ENCODE measurements at regions not wholly inside any gene's neighbourhood (a gene's known extent, or its start where the extent isn't known, plus 50 kb on each side); places are given as distances from the start of the nearest gene placed in this dataset.

DNA sequence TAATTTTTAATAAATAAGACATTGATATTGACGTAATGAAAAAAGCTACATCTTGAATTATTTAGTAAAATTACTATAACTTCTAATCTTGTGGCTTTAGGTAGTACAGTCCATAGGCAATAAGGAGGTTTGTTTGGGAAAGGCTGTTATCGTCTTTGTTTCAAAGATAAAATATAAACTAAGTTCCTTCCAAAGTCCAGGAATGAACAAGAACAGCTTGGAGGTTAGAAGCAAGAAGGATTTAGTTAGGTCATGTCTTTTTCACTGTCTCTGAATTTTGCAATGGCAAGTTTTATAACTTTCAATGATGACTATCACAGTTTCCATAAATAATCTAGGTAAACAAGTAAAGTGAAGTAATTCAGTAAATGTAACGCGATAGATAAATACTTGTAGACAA lies 106.9 kb upstream of the OLFM3 start:
- no peaks in the 10 kb centered on the region for H3K79me2 ChIP-seq (ENCODE audit: insufficient read depth, low read length)
- H3K4me2 ChIP-seq (ENCODE audit: low read depth, low read length), result no peak overlapping the region
- peaks cover 28% of the 10 kb centered on the region for H3K9me3 ChIP-seq (ENCODE audit: low read length)
- no peak overlapping the region for H2AFZ ChIP-seq (ENCODE audit: low read length)
- WGBS (ENCODE audit: low lambda C conversion rate), result 25% methylated on average over 4 of the region's 4 CpGs
- no peaks in the 10 kb centered on the region for H3K4me1 ChIP-seq (ENCODE audit: insufficient read depth, low read length)
- in situ Hi-C loops (cut with HindIII; ENCODE audit: extremely low pct_ligation_motif_present, low pct_unique_long_range_greater_than_20kb) (no loop called here), intact Hi-C loops (cut with micrococcal nuclease; ENCODE audit: unreplicated experiment) (no loop called here)
- DNase-seq (ENCODE audit: low spot score) (no peak), FAIRE-seq (no peak), ATAC-seq (no peak)
- ChIA-PET CTCF (ENCODE audit: low intra/inter-chr PET ratio, low total read pairs) (no interaction called here), POLR2A (no interaction called here)
- H3K4me3 ChIP-seq (replicated peaks in 1 of 3; ENCODE audit: insufficient read depth in 1 of 3, low read depth in 2 of 3, low read length in 3 of 3), result no peak overlapping the region
- no peaks in the 10 kb centered on the region for H3K27me3 ChIP-seq (ENCODE audit: control insufficient read depth in 1 of 2, insufficient read depth in 2 of 2, low read length in 2 of 2)
- BruUV-seq (replicated peaks), result no TSS peak
- H3K36me3 ChIP-seq (replicated peaks in 1 of 2; ENCODE audit: control insufficient read depth in 1 of 2, insufficient read depth in 2 of 2, low read length in 2 of 2), result no peaks in the 10 kb centered on the region
- H3K9ac ChIP-seq (ENCODE audit: insufficient read depth, low read depth, low read length), result no peak overlapping the region
- no peaks in the 10 kb centered on the region for H4K20me1 ChIP-seq (ENCODE audit: insufficient read depth, low read length)
- no peak overlapping the region for H3K27ac ChIP-seq (ENCODE audit: extremely low read length, insufficient read depth, low read length)
- TF ChIP-seq ZNF335 (CRISPR knock-in tag; IDR thresholded peaks at IDR 0.05), result no peak
- no peak for TF ChIP-seq RNF2 (conservative IDR thresholded peaks at IDR 0.05; ENCODE audit: low read depth)
- no peak for TF ChIP-seq BRD4 (CRISPR knock-in tag; IDR thresholded peaks at IDR 0.05)
- TF ChIP-seq, protein P1, sequence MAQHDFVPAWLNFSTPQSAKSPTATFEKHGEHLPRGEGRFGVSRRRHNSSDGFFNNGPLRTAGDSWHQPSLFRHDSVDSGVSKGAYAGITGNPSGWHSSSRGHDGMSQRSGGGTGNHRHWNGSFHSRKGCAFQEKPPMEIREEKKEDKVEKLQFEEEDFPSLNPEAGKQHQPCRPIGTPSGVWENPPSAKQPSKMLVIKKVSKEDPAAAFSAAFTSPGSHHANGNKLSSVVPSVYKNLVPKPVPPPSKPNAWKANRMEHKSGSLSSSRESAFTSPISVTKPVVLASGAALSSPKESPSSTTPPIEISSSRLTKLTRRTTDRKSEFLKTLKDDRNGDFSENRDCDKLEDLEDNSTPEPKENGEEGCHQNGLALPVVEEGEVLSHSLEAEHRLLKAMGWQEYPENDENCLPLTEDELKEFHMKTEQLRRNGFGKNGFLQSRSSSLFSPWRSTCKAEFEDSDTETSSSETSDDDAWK (CRISPR knock-in tag; IDR thresholded peaks at IDR 0.05), result no peak
- TF ChIP-seq KAT7 (CRISPR knock-in tag; IDR thresholded peaks at IDR 0.05; ENCODE audit: borderline replicate concordance), result no peak
- TF ChIP-seq ZNF274 (CRISPR knock-in tag; IDR thresholded peaks at IDR 0.05), result no peak
- no peak for TF ChIP-seq KLF12 (CRISPR knock-in tag; IDR thresholded peaks at IDR 0.05; ENCODE audit: borderline replicate concordance)
- TF ChIP-seq, protein P2, sequence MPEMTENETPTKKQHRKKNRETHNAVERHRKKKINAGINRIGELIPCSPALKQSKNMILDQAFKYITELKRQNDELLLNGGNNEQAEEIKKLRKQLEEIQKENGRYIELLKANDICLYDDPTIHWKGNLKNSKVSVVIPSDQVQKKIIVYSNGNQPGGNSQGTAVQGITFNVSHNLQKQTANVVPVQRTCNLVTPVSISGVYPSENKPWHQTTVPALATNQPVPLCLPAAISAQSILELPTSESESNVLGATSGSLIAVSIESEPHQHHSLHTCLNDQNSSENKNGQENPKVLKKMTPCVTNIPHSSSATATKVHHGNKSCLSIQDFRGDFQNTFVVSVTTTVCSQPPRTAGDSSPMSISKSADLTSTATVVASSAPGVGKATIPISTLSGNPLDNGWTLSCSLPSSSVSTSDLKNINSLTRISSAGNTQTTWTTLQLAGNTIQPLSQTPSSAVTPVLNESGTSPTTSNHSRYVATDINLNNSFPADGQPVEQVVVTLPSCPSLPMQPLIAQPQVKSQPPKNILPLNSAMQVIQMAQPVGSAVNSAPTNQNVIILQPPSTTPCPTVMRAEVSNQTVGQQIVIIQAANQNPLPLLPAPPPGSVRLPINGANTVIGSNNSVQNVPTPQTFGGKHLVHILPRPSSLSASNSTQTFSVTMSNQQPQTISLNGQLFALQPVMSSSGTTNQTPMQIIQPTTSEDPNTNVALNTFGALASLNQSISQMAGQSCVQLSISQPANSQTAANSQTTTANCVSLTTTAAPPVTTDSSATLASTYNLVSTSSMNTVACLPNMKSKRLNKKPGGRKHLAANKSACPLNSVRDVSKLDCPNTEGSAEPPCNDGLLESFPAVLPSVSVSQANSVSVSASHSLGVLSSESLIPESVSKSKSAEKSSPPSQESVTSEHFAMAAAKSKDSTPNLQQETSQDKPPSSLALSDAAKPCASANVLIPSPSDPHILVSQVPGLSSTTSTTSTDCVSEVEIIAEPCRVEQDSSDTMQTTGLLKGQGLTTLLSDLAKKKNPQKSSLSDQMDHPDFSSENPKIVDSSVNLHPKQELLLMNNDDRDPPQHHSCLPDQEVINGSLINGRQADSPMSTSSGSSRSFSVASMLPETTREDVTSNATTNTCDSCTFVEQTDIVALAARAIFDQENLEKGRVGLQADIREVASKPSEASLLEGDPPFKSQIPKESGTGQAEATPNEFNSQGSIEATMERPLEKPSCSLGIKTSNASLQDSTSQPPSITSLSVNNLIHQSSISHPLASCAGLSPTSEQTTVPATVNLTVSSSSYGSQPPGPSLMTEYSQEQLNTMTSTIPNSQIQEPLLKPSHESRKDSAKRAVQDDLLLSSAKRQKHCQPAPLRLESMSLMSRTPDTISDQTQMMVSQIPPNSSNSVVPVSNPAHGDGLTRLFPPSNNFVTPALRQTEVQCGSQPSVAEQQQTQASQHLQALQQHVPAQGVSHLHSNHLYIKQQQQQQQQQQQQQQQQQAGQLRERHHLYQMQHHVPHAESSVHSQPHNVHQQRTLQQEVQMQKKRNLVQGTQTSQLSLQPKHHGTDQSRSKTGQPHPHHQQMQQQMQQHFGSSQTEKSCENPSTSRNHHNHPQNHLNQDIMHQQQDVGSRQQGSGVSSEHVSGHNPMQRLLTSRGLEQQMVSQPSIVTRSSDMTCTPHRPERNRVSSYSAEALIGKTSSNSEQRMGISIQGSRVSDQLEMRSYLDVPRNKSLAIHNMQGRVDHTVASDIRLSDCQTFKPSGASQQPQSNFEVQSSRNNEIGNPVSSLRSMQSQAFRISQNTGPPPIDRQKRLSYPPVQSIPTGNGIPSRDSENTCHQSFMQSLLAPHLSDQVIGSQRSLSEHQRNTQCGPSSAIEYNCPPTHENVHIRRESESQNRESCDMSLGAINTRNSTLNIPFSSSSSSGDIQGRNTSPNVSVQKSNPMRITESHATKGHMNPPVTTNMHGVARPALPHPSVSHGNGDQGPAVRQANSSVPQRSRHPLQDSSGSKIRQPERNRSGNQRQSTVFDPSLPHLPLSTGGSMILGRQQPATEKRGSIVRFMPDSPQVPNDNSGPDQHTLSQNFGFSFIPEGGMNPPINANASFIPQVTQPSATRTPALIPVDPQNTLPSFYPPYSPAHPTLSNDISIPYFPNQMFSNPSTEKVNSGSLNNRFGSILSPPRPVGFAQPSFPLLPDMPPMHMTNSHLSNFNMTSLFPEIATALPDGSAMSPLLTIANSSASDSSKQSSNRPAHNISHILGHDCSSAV (CRISPR knock-in tag; IDR thresholded peaks at IDR 0.05; ENCODE audit: borderline replicate concordance), result no peak
- TF ChIP-seq ZFP37 (CRISPR knock-in tag; IDR thresholded peaks at IDR 0.05; ENCODE audit: borderline replicate concordance), result no peak
- TF ChIP-seq ZNF484 (CRISPR knock-in tag; IDR thresholded peaks at IDR 0.05; ENCODE audit: borderline replicate concordance, low read depth), result no peak
- TF ChIP-seq, protein P3, sequence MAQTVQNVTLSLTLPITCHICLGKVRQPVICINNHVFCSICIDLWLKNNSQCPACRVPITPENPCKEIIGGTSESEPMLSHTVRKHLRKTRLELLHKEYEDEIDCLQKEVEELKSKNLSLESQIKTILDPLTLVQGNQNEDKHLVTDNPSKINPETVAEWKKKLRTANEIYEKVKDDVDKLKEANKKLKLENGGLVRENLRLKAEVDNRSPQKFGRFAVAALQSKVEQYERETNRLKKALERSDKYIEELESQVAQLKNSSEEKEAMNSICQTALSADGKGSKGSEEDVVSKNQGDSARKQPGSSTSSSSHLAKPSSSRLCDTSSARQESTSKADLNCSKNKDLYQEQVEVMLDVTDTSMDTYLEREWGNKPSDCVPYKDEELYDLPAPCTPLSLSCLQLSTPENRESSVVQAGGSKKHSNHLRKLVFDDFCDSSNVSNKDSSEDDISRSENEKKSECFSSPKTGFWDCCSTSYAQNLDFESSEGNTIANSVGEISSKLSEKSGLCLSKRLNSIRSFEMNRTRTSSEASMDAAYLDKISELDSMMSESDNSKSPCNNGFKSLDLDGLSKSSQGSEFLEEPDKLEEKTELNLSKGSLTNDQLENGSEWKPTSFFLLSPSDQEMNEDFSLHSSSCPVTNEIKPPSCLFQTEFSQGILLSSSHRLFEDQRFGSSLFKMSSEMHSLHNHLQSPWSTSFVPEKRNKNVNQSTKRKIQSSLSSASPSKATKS (CRISPR knock-in tag; IDR thresholded peaks at IDR 0.05), result no peak
- TF ChIP-seq, protein P4, sequence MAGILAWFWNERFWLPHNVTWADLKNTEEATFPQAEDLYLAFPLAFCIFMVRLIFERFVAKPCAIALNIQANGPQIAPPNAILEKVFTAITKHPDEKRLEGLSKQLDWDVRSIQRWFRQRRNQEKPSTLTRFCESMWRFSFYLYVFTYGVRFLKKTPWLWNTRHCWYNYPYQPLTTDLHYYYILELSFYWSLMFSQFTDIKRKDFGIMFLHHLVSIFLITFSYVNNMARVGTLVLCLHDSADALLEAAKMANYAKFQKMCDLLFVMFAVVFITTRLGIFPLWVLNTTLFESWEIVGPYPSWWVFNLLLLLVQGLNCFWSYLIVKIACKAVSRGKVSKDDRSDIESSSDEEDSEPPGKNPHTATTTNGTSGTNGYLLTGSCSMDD (CRISPR knock-in tag; IDR thresholded peaks at IDR 0.05), result no peak
- no peak for TF ChIP-seq ZNF670 (CRISPR knock-in tag; IDR thresholded peaks at IDR 0.05; ENCODE audit: borderline replicate concordance)
